Neural cell (in vitro differentiated cells): ENCODE measurements at regions not wholly inside any gene's neighbourhood (a gene's known extent, or its start where the extent isn't known, plus 50 kb on each side); places are given as distances from the start of the nearest gene placed in this dataset.

Experiments used
- H2AFZ ChIP-seq: fragments of 200-600, 300-800 bp; sonication (generic), shearing (Covaris generic); 2 replicates; pipeline ENCODE4 v1.6.0; 2014; ENCODE audit warnings: low read depth, mild to moderate bottlenecking, antibody characterized with exemption, low read length, moderate library complexity
- H3F3A ChIP-seq: fragments of 200-600 bp; shearing (Covaris generic); 2 replicates; pipeline ENCODE4 v1.6.1; 2016; ENCODE audit warnings: mild to moderate bottlenecking, moderate library complexity, mixed read lengths, antibody characterized with exemption, low read length; ENCODE audit not compliant: insufficient read depth, poor library complexity, severe bottlenecking
- H3K27ac ChIP-seq: fragments of 200-600, 300-800 bp; sonication (generic), shearing (Covaris generic); 2 replicates; pipeline ENCODE4 v1.5.1; 2014; ENCODE audit warnings: mild to moderate bottlenecking, low read length, moderate library complexity
- H3K27me3 ChIP-seq: fragments of 300-800, 200-600 bp; sonication (generic), shearing (Covaris generic); 2 replicates; pipeline ENCODE4 v1.6.0; 2014; ENCODE audit warnings: mild to moderate bottlenecking, low read depth, low read length, moderate library complexity; ENCODE audit not compliant: insufficient read depth
- H3K36me3 ChIP-seq: fragments of 300-800, 200-600 bp; sonication (generic), shearing (Covaris generic); 2 replicates; pipeline ENCODE4 v1.5.1; 2014; ENCODE audit warnings: mild to moderate bottlenecking, antibody characterized with exemption, low read length, moderate library complexity; ENCODE audit not compliant: insufficient read depth
- H3K4me2 ChIP-seq: fragments of 300-800, 200-600 bp; sonication (generic), shearing (Covaris generic); 2 replicates; pipeline ENCODE4 v1.6.0; 2014; ENCODE audit warnings: mild to moderate bottlenecking, low read length
- H3K4me3 ChIP-seq: fragments of 300-800, 200-600 bp; sonication (generic), shearing (Covaris generic); 2 replicates; pipeline ENCODE4 v1.5.1; 2014; ENCODE audit warnings: mild to moderate bottlenecking, low read length, moderate library complexity
- H3K79me2 ChIP-seq: fragments of 200-600 bp; shearing (Covaris generic); replicated peaks from 2 replicates; pipeline ENCODE4 v1.6.0; 2014; ENCODE audit warnings: mild to moderate bottlenecking, low read length, moderate library complexity; ENCODE audit not compliant: insufficient read depth
- H3K9ac ChIP-seq: fragments of 300-800, 200-600 bp; sonication (generic), shearing (Covaris generic); 2 replicates; pipeline ENCODE4 v1.6.1; 2016; ENCODE audit warnings: mild to moderate bottlenecking, low read length, mixed read lengths
- H3K9me2 ChIP-seq: fragments of 200-600 bp; shearing (Covaris generic); 2 replicates; pipeline ENCODE4 v1.6.1; 2016; ENCODE audit warnings: mild to moderate bottlenecking, low read length, mixed read lengths; ENCODE audit not compliant: insufficient read depth
- H3K9me3 ChIP-seq: fragments of 200-600, 300-800 bp; sonication (generic), shearing (Covaris generic); 2 replicates; pipeline ENCODE4 v1.6.1; 2016; ENCODE audit warnings: mild to moderate bottlenecking, mixed run types, low read length, moderate library complexity, mixed read lengths
- H4K20me1 ChIP-seq: fragments of 200-600 bp; shearing (Covaris generic); 2 replicates; pipeline ENCODE4 v1.6.1; 2016; ENCODE audit warnings: mild to moderate bottlenecking, mixed run types; ENCODE audit not compliant: insufficient read depth
- CTCF ChIP-seq: fragments of 450-650 bp; IDR thresholded peaks from 2 replicates; pipeline ENCODE4 v1.5.1; 2014; ENCODE audit warnings: antibody characterized with exemption, mild to moderate bottlenecking, moderate library complexity; ENCODE audit not compliant: poor library complexity, severe bottlenecking
- EP300 ChIP-seq: fragments of 450-650 bp; conservative IDR thresholded peaks from 2 replicates; pipeline ENCODE4 v1.6.1; 2014; ENCODE audit warnings: antibody characterized with exemption, mild to moderate bottlenecking, moderate library complexity; ENCODE audit not compliant: poor library complexity, severe bottlenecking
- EZH2 ChIP-seq: fragments of 200-600, 300-800 bp; shearing (Covaris generic), sonication (generic); IDR thresholded peaks from 2 replicates; pipeline ENCODE4 v1.6.1; 2014; ENCODE audit warnings: antibody characterized with exemption, low read length, borderline replicate concordance, mild to moderate bottlenecking; ENCODE audit not compliant: insufficient read depth, poor library complexity, severe bottlenecking
- MXI1 ChIP-seq: fragments of 450-650 bp; conservative IDR thresholded peaks from 2 replicates; pipeline ENCODE4 v1.6.1; 2014; ENCODE audit warnings: antibody characterized with exemption, mild to moderate bottlenecking; ENCODE audit not compliant: poor library complexity, severe bottlenecking
- POLR2AphosphoS5 ChIP-seq: IDR thresholded peaks from 2 replicates; pipeline ENCODE4 v1.6.1; 2012
- RAD21 ChIP-seq: fragments of 450-650 bp; conservative IDR thresholded peaks from 2 replicates; pipeline ENCODE4 v1.6.1; 2014; ENCODE audit warnings: antibody characterized with exemption, mild to moderate bottlenecking, moderate library complexity
- REST ChIP-seq: IDR thresholded peaks from 2 replicates; pipeline ENCODE4 v1.6.1; 2012; ENCODE audit warnings: borderline replicate concordance
- SMC3 ChIP-seq: fragments of 450-650 bp; conservative IDR thresholded peaks from 2 replicates; pipeline ENCODE4 v1.6.1; 2014; ENCODE audit warnings: antibody characterized with exemption, mild to moderate bottlenecking, moderate library complexity; ENCODE audit not compliant: poor library complexity
- TAF1 ChIP-seq: IDR thresholded peaks from 2 replicates; pipeline ENCODE4 v1.6.1; 2012; ENCODE audit warnings: low read depth

- Histone ChIP-seq H3K36me3 (no peaks in the 10 kb centered on the region), H3K9me2 (no peaks in the 10 kb centered on the region), H3K27me3 (no peaks in the 10 kb centered on the region), H2AFZ (no peak overlapping the region), H3K79me2 (no peaks in the 10 kb centered on the region), H4K20me1 (no peaks in the 10 kb centered on the region), H3K4me3 (no peak overlapping the region), H3F3A (no peaks in the 10 kb centered on the region), H3K9me3 (no peaks in the 10 kb centered on the region), H3K9ac (no peak overlapping the region), H3K4me2 (no peak overlapping the region), H3K27ac (no peak overlapping the region)
- TF ChIP-seq POLR2AphosphoS5 (no peak), EP300 (no peak), EZH2 (no peak), RAD21 (no peak), TAF1 (no peak), MXI1 (no peak), CTCF (no peak), SMC3 (no peak), REST (no peak)
Measured at GRCh38 chrX:13386636-13387035, 66.8 kb upstream of the ATXN3L start.

DNA sequence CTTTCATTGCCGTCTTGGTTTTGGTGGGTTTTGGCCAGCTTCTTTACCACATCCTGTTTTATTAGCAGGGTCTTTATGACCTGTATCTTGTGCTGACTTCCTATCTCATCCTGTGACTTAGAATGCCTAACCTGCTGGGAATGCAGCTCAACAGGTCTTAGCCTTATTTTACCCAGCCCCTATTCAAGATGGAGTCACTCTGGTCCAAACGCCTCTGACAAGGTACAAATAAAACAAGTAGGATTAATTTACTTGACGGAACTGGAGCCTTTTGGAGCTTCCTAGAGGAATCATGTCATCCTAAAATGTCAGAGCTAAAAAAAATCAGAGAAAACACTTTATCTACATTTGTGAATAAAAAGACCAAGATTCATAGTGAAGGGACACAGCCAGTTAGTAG, 66.2 kb upstream of the ATXN3L start:
- Histone ChIP-seq H3K27ac (no peak overlapping the region), H3K9ac (no peak overlapping the region)

More for the DNA sequence above, 66.2 kb upstream of the ATXN3L start:
- H3K36me3 ChIP-seq = no peaks in the 10 kb centered on the region
- no peak overlapping the region for H3K4me3 ChIP-seq
- H3F3A ChIP-seq = no peaks in the 10 kb centered on the region
- no peaks in the 10 kb centered on the region for H3K9me2 ChIP-seq
- H3K9me3 ChIP-seq = no peaks in the 10 kb centered on the region
- H3K4me2 ChIP-seq = no peak overlapping the region
- H2AFZ ChIP-seq = no peak overlapping the region
- no peaks in the 10 kb centered on the region for H3K27me3 ChIP-seq
- TF ChIP-seq MXI1 = no peak
- TF ChIP-seq TAF1 = no peak
- no peak for TF ChIP-seq EP300
- no peak for TF ChIP-seq REST
- TF ChIP-seq CTCF = no peak
- TF ChIP-seq SMC3 = no peak
- no peak for TF ChIP-seq EZH2
- TF ChIP-seq POLR2AphosphoS5 = no peak
- TF ChIP-seq RAD21 = no peak
- no peaks in the 10 kb centered on the region for H4K20me1 ChIP-seq
- H3K79me2 ChIP-seq = no peaks in the 10 kb centered on the region
